SK-N-SH (cell line): ENCODE measurements at regions not wholly inside any gene's neighbourhood (a gene's known extent, or its start where the extent isn't known, plus 50 kb on each side); places are given as distances from the start of the nearest gene placed in this dataset.

Experiments used
- MEF2A ChIP-seq: IDR thresholded peaks from 2 replicates; pipeline ENCODE4 v1.4.0; 2012; ENCODE audit warnings: low read depth, borderline replicate concordance
- NFIC ChIP-seq: IDR thresholded peaks from 2 replicates; pipeline ENCODE4 v1.4.0; 2012; ENCODE audit warnings: borderline replicate concordance
- NRF1 ChIP-seq: IDR thresholded peaks from 2 replicates; pipeline ENCODE4 v1.6.1; 2012; ENCODE audit warnings: low read depth, mild to moderate bottlenecking, low read length
- POLR2AphosphoS5 ChIP-seq: IDR thresholded peaks from 2 replicates; pipeline ENCODE4 v1.6.1; 2012; ENCODE audit warnings: low read depth, low read length
- RFX5 ChIP-seq: IDR thresholded peaks from 2 replicates; pipeline ENCODE4 v1.6.1; 2012; ENCODE audit warnings: mild to moderate bottlenecking, improper control_type of control experiment, low read length
- SIN3A ChIP-seq: IDR thresholded peaks from 2 replicates; pipeline ENCODE4 v1.6.1; 2012; ENCODE audit warnings: low read depth, mild to moderate bottlenecking, low read length, moderate library complexity, borderline replicate concordance
- SMC3 ChIP-seq: IDR thresholded peaks from 2 replicates; pipeline ENCODE4 v1.6.1; 2012; ENCODE audit warnings: low read depth, low read length, improper control_type of control experiment
- TF ChIP-seq, protein P1 (sequence below): fragments of 200-600 bp; sonication (generic); IDR thresholded peaks from 2 replicates; pipeline ENCODE4 v1.6.1; 2017; ENCODE audit warnings: antibody characterized with exemption, mild to moderate bottlenecking, moderate library complexity
- TF ChIP-seq, protein P2 (sequence below): IDR thresholded peaks from 2 replicates; pipeline ENCODE4 v1.6.1; 2012; ENCODE audit warnings: mild to moderate bottlenecking, low read depth, low read length, moderate library complexity
- TF ChIP-seq, protein P3 (sequence below): IDR thresholded peaks from 2 replicates; pipeline ENCODE4 v1.4.0; 2012; ENCODE audit warnings: low read depth

DNA sequence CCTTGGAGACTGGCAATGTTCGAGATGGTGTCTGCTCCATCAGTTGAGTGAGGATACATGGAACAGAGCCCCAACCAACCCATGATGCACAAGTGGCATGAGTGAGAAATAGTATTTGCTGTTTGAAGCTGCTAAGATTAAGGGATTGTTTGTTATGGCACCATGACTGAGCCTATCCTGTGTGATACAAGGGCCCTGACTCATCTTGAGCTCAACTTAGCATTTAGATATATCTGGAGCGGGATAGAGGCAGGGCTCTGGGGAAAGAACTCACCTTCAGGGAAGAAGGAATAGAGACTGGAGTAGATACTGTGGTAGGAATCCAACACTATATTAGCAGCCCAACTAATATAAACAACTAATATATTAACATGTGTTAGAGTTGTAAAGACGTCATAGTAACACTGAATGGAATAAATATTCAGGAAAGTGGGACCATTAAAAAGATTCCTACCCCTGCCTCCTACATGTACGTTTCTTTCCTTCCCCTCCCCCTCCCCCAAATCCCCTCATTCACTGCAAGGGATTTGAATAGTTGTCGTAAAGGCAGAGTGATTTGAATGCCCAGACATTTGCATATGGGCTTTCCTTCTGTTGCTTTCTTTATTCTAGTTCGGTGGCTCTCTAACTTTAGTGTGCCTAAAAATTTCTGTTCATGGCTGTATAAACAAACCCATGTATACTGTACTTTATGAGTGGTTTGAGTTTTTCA lies 106.6 kb upstream of the POU3F1 start:
- TF ChIP-seq NRF1 (no peak), POLR2AphosphoS5 (no peak), SIN3A (no peak), SMC3 (no peak), MEF2A (no peak), NFIC (no peak), RFX5 (no peak)
- TF ChIP-seq, protein P1, sequence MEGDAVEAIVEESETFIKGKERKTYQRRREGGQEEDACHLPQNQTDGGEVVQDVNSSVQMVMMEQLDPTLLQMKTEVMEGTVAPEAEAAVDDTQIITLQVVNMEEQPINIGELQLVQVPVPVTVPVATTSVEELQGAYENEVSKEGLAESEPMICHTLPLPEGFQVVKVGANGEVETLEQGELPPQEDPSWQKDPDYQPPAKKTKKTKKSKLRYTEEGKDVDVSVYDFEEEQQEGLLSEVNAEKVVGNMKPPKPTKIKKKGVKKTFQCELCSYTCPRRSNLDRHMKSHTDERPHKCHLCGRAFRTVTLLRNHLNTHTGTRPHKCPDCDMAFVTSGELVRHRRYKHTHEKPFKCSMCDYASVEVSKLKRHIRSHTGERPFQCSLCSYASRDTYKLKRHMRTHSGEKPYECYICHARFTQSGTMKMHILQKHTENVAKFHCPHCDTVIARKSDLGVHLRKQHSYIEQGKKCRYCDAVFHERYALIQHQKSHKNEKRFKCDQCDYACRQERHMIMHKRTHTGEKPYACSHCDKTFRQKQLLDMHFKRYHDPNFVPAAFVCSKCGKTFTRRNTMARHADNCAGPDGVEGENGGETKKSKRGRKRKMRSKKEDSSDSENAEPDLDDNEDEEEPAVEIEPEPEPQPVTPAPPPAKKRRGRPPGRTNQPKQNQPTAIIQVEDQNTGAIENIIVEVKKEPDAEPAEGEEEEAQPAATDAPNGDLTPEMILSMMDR: no peak
- TF ChIP-seq, protein P2, sequence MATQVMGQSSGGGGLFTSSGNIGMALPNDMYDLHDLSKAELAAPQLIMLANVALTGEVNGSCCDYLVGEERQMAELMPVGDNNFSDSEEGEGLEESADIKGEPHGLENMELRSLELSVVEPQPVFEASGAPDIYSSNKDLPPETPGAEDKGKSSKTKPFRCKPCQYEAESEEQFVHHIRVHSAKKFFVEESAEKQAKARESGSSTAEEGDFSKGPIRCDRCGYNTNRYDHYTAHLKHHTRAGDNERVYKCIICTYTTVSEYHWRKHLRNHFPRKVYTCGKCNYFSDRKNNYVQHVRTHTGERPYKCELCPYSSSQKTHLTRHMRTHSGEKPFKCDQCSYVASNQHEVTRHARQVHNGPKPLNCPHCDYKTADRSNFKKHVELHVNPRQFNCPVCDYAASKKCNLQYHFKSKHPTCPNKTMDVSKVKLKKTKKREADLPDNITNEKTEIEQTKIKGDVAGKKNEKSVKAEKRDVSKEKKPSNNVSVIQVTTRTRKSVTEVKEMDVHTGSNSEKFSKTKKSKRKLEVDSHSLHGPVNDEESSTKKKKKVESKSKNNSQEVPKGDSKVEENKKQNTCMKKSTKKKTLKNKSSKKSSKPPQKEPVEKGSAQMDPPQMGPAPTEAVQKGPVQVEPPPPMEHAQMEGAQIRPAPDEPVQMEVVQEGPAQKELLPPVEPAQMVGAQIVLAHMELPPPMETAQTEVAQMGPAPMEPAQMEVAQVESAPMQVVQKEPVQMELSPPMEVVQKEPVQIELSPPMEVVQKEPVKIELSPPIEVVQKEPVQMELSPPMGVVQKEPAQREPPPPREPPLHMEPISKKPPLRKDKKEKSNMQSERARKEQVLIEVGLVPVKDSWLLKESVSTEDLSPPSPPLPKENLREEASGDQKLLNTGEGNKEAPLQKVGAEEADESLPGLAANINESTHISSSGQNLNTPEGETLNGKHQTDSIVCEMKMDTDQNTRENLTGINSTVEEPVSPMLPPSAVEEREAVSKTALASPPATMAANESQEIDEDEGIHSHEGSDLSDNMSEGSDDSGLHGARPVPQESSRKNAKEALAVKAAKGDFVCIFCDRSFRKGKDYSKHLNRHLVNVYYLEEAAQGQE: no peak
- TF ChIP-seq, protein P3, sequence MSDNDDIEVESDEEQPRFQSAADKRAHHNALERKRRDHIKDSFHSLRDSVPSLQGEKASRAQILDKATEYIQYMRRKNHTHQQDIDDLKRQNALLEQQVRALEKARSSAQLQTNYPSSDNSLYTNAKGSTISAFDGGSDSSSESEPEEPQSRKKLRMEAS: no peak
